ENCODE measurements at regions not wholly inside any gene's neighbourhood (a gene's known extent, or its start where the extent isn't known, plus 50 kb on each side); places are given as distances from the start of the nearest gene placed in this dataset.
"Not testable (repeated sequence)": the region's sequence is repeated elsewhere in the genome, so short reads cannot be mapped to it uniquely, and the experiment has no call there.

DNA sequence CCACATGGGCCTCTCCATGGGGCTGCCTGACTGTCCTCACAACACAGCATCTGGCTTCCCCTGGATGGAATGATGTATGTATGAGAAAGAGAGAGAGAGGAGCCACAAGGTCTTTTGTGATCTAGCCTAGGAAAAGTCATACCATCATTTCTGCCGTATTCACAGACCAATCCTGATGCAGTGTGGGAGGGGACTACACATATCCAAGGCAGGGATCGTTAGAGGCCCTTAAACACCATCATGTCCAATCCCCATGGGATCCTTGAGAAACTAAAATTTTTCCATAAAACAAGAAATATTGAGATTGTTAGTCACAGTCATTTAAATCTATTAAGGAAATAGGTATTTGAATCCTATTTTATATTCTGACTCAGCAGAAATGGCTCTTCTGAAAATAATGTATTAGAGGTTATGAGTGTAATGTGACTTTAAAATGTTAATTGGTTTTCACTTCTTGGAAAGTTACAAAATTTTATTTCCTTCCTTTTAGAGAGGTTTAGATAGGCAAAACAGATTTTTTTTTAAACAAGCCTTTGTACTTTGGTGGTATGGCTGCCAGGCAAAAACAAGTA is 65.1 kb upstream of the TSC22D2 start:
- no peak overlapping the region for H3K27ac ChIP-seq
- H3K27me3 ChIP-seq, result no peaks in the 10 kb centered on the region
- no peak for TF ChIP-seq POLR2A (IDR thresholded peaks at IDR 0.05)
- TF ChIP-seq, protein P1, sequence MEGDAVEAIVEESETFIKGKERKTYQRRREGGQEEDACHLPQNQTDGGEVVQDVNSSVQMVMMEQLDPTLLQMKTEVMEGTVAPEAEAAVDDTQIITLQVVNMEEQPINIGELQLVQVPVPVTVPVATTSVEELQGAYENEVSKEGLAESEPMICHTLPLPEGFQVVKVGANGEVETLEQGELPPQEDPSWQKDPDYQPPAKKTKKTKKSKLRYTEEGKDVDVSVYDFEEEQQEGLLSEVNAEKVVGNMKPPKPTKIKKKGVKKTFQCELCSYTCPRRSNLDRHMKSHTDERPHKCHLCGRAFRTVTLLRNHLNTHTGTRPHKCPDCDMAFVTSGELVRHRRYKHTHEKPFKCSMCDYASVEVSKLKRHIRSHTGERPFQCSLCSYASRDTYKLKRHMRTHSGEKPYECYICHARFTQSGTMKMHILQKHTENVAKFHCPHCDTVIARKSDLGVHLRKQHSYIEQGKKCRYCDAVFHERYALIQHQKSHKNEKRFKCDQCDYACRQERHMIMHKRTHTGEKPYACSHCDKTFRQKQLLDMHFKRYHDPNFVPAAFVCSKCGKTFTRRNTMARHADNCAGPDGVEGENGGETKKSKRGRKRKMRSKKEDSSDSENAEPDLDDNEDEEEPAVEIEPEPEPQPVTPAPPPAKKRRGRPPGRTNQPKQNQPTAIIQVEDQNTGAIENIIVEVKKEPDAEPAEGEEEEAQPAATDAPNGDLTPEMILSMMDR (IDR thresholded peaks at IDR 0.05), result no peak
- ATAC-seq (no peak), DNase-seq (no peak)
- peaks cover 0 to 4% (median 0%) of the 10 kb centered on the region in 12 donors for H3K9me3 ChIP-seq
- peaks cover 0 to 16% (median 1%) of the 10 kb centered on the region in 12 donors for H3K4me1 ChIP-seq
- H3K36me3 ChIP-seq, result no peaks in the 10 kb centered on the region
- intact Hi-C loops (cut with DNase I), result loop anchor here in 2 of 10 donors (5.0 to 10.0 kb wide), 2 partner anchors 41 to 88 kb away; no protein-coding TSS in a partner anchor
- 70 to 88% (median 83%) methylated on average over 2 of the region's 2 CpGs for WGBS, 4 donors
- H3K4me3 ChIP-seq, result no peak overlapping the region

DNA sequence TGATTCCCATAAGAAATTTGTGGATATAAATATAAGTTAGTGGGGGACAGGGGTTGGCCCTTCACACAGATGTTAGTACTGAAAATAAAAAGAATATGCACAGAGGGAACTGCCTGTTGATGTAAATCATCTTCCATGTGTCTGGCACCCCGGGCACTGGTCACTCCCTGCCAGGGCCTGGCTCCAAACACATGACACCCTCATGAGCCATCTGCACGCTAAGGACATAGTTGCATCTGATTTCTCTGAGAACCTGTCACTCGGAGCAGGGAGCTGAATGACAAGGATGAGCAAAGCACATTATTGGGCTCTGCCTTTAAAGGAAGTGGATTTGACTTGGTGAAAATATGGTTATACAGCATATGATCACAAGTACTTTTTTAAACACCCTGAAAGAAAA is 66.2 kb upstream of the TSC22D2 start:
- Histone ChIP-seq H3K9me3 (peaks cover 0 to 5% (median 0%) of the 10 kb centered on the region in 12 donors), H3K4me3 (no peak overlapping the region), H3K27me3 (no peaks in the 10 kb centered on the region), H3K4me1 (peaks cover 0 to 5% (median 0%) of the 10 kb centered on the region in 12 donors), H3K27ac (no peak overlapping the region), H3K36me3 (no peaks in the 10 kb centered on the region)
- DNase-seq, result peak in 1 of 5 donors; percentile 41
- TF ChIP-seq, protein P1 (IDR thresholded peaks at IDR 0.05), result no peak
- no peak for TF ChIP-seq POLR2A (IDR thresholded peaks at IDR 0.05)
- intact Hi-C loops (cut with DNase I), result loop anchor here in 2 of 10 donors (5.0 to 10.0 kb wide), 2 partner anchors 40 to 87 kb away; no protein-coding TSS in a partner anchor
- 43 to 60% (median 57%) methylated on average over 3 of the region's 3 CpGs for WGBS, 4 donors
- peak in 1 of 4 donors; percentile 58 for ATAC-seq

DNA sequence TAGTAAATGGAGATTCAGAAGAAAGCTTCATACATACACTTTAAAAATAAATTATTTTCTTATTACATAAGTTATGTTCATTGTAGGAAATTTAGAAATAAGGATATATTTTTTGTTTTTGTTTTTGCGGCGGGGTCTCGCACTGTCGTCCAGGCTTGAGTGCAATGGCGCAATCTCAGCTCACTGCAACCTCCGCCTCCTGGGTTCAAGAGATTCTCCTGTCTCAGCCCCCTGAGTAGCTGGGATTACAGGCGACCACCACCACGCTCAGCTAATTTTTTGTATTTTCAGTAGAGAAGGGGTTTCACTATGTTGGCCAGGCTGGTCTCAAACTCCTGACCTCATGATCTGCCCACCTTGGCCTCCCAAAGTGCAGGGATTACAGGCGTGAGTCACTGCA is 71.7 kb upstream of the TSC22D2 start:
- H3K4me1 ChIP-seq; DNase-seq; intact Hi-C loops (cut with DNase I); H3K27me3 ChIP-seq; H3K4me3 ChIP-seq; H3K9me3 ChIP-seq; H3K27ac ChIP-seq; ATAC-seq; H3K36me3 ChIP-seq: not testable (repeated sequence)
- WGBS, 4 donors, result 96 to 98% (median 98%) methylated on average over 9 of the region's 9 CpGs

DNA sequence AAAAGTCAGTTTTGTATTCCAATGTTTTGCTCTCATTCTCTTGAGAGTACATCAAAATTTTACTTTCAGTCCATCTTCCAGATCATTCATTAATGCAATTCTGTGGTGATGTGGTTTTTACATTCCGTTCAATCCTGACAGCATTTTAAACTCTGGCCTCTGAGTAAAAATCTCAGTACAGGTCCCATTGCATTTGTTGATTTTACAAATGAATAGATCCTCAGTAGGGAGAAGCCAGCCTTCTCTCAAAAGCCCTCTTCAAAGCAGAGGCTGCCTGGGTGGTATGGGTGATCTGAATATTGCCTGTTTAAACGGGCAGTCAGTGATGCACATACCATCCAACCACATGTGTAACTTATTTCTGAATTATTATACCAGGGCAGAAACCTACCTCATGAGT is 72.5 kb upstream of the TSC22D2 start:
- Histone ChIP-seq H3K4me3 (no peak overlapping the region), H3K9me3 (peaks cover 0 to 5% (median 0%) of the 10 kb centered on the region in 12 donors), H3K36me3 (no peaks in the 10 kb centered on the region), H3K4me1 (no peaks in the 10 kb centered on the region), H3K27ac (no peak overlapping the region), H3K27me3 (no peaks in the 10 kb centered on the region)
- ATAC-seq (no peak), DNase-seq (no peak)
- intact Hi-C loops (cut with DNase I), result no loop called here
- TF ChIP-seq POLR2A (IDR thresholded peaks at IDR 0.05), result no peak
- TF ChIP-seq, protein P1 (IDR thresholded peaks at IDR 0.05), result no peak
- WGBS, 4 donors, result 71 to 82% (median 77%) methylated on average over 2 of the region's 2 CpGs

DNA sequence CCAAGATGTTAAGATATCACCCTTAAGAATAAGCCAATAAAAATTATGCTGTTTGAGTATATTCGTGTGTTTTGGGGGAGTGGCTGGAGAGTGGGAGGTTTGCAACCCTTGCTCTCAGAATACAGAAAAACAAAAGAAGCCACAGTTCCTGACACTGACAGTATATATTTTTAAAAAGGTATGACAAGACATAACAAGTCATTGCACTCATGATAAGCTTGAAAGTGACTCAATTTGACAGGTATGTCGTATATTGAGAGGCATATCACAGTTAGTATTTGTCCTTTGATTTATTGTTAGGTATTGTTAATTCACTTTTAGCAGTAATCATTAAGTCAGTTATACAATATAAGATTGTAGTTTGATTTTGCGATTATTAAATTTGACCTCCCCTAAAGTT is 73.1 kb upstream of the TSC22D2 start:
- DNase-seq, result no peak
- no peak overlapping the region for H3K27ac ChIP-seq
- 82 to 90% (median 84%) methylated on average over 3 of the region's 3 CpGs for WGBS, 4 donors
- H3K27me3 ChIP-seq, result no peaks in the 10 kb centered on the region
- no peak overlapping the region for H3K4me3 ChIP-seq
- ATAC-seq, result no peak
- intact Hi-C loops (cut with DNase I), result no loop called here
- TF ChIP-seq, protein P1 (IDR thresholded peaks at IDR 0.05), result no peak
- TF ChIP-seq POLR2A (IDR thresholded peaks at IDR 0.05), result no peak
- no peaks in the 10 kb centered on the region for H3K36me3 ChIP-seq
- no peaks in the 10 kb centered on the region for H3K4me1 ChIP-seq
- H3K9me3 ChIP-seq, result peaks cover 0 to 5% (median 0%) of the 10 kb centered on the region in 12 donors
